ENCODE measurements at regions not wholly inside any gene's neighbourhood (a gene's known extent, or its start where the extent isn't known, plus 50 kb on each side); places are given as distances from the start of the nearest gene placed in this dataset.

DNA sequence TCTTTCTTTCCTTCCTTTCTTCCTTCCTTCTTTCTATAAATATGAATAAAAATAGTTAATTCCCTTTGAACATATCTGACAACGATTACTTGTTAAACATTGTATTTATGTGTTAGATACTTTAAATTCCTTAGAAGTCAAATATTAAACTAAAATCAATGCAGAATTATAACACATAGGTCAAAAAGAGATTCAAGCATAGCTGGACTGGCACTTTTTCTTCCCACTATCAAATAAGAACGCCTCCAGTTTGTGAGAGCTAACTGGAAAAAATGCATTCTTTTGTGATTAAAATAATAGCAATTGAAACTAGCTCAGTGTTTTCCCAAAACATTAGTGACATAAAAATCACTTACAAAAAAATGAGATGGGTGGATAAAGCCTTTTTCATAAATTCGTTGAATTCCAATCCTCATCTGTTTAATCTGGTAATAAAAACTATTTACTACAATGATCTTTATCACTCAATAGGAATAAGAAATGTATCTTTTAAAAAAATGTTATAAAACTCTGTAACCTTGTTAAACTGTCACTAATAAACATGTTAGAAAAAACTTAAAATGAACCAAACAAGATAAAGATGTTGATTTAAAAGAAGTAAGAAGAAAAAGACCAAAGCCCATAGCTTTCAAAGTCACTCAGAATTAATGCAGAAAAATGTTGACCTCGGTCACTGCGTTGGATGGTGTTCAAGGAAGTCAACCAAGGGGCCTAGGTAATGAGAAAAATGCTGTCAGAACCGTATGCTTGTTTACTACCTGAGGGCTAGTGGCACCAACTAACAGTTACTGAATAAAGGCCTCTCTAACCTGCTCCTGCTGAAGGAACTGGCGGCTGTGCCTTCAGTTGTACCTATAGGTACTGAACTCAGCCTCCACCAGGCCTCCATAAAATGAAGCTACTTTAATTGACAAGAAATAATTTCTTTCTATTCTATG is 1039.5 kb upstream of the SLC10A2 start:
- no peak for DNase-seq (ENCODE audit: low read depth in 2 of 2)

GRCh38 chr13:104099750-104100149 is 1033.5 kb upstream of the SLC10A2 start:
- DNase-seq (ENCODE audit: low read depth in 2 of 2): no peak

GRCh38 chr13:104098421-104098820 is 1032.2 kb upstream of the SLC10A2 start:
- no peak for DNase-seq (ENCODE audit: low read depth in 2 of 2)

GRCh38 chr13:104086759-104087158 is 1020.5 kb upstream of the SLC10A2 start:
- DNase-seq (ENCODE audit: low read depth in 2 of 2): no peak

- DNase-seq (ENCODE audit: low read depth in 2 of 2): no peak
These were observed 1020.0 kb upstream of the SLC10A2 start for GRCh38 chr13:104086210-104086609.

- DNase-seq (ENCODE audit: low read depth in 2 of 2): no peak
These were observed 1019.4 kb upstream of the SLC10A2 start for GRCh38 chr13:104085611-104086010.

DNA sequence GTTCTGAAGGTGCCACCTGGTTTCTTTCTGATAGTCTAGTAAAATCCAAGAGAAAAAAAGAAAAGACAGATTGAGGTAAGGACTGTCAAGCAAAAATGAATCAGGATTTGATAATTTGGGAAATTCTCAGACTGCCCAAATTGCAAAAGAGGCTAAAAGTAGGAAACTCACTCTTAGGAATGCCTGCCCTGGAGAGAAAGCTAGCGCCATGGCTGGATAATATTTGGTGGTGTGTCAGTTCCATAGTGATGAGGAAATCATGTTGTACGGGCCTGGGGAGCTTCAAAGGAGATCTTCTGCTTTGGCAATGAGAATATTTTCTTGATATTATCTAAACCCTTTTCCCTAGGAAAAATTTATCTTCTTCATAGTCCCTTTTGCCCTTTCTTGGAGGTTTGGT is 1008.1 kb upstream of the SLC10A2 start:
- DNase-seq (ENCODE audit: low read depth in 2 of 2): no peak

GRCh38 chr13:104071806-104072205 is 1005.6 kb upstream of the SLC10A2 start:
- no peak for DNase-seq (ENCODE audit: low read depth in 2 of 2)

- no peak for DNase-seq (ENCODE audit: low read depth in 2 of 2)
These were observed 999.1 kb upstream of the SLC10A2 start for GRCh38 chr13:104065328-104065727.

DNA sequence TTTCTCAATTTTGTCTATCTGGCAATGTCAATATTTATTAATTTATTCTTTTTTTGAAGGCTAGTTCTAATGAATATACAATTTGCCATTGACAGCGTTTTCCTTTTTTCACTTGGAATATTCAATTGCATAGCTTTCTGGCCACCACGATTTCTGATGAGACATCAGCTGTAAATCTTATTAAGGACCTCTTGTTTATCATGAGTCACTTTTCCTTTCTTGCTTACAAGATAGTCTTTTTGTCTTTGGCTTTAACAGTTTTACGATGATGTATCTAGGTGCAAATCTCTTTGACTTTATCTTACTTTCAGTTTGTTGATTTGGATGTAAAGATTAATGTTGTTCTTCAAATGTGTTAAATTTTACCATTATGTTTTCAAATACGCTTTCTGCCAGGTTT is 991.6 kb upstream of the SLC10A2 start:
- no peak for DNase-seq (ENCODE audit: low read depth in 2 of 2)

- DNase-seq (ENCODE audit: low read depth in 2 of 2): no peak
These were observed 979.7 kb upstream of the SLC10A2 start for GRCh38 chr13:104045907-104046306.

GRCh38 chr13:104043184-104043583 is 977.0 kb upstream of the SLC10A2 start:
- DNase-seq (ENCODE audit: low read depth in 2 of 2): no peak

GRCh38 chr13:104034891-104035290 is 968.7 kb upstream of the SLC10A2 start:
- DNase-seq (ENCODE audit: low read depth in 2 of 2): no peak

DNA sequence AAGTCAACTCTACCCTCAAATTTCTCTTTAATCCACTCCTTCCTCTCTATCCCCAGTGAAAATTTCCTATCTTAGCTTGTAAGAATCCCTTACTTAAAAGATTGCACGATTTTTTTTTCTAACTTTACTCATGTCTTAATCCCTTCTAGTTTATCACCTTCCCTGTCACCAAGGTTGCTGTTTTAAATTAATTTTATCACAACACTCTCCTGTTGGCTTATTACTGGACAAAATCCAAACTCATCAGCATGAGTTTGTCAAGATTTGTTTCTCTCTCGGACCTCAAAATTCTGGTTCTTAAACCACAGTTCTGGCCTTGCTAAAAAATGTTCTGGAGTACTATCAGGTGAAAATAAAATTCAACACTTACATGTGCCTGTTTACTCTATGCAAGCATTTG is 959.1 kb upstream of the SLC10A2 start:
- no peak for DNase-seq (ENCODE audit: low read depth in 2 of 2)

GRCh38 chr13:104024416-104025170 is 958.4 kb upstream of the SLC10A2 start:
- DNase-seq (ENCODE audit: low read depth in 2 of 2): no peak

DNA sequence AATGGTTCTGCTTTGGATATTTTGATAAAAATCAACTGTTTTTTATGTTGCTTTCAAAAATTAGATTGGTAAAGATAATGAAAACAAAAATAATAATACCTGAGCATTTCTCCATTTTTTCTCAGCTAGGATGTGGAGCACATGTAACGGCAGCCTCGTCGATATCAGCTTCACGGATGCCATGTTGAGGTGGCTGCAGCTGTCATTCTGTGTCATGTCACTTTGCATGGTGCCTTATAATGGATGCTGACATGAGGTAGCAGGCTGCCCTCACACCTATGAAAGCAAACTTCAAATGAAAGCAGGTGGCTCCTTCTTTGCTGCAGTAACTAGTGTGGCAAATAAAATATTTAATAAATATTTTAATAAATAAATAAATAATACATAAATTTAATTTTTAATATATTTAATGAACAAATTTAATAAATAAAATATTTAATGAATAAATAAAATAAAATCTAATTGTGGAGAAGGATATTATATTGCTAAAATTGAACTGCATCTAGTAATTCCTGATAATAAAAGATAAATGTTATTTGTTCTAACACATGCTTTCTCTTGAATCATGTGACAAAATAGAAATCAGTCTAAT is 955.7 kb upstream of the SLC10A2 start:
- DNase-seq (ENCODE audit: low read depth in 2 of 2): no peak

- no peak for DNase-seq (ENCODE audit: low read depth in 2 of 2)
These were observed 951.1 kb upstream of the SLC10A2 start for GRCh38 chr13:104017317-104017716.

- no peak for DNase-seq (ENCODE audit: low read depth in 2 of 2)
These were observed 949.6 kb upstream of the SLC10A2 start for GRCh38 chr13:104015646-104016396.

DNA sequence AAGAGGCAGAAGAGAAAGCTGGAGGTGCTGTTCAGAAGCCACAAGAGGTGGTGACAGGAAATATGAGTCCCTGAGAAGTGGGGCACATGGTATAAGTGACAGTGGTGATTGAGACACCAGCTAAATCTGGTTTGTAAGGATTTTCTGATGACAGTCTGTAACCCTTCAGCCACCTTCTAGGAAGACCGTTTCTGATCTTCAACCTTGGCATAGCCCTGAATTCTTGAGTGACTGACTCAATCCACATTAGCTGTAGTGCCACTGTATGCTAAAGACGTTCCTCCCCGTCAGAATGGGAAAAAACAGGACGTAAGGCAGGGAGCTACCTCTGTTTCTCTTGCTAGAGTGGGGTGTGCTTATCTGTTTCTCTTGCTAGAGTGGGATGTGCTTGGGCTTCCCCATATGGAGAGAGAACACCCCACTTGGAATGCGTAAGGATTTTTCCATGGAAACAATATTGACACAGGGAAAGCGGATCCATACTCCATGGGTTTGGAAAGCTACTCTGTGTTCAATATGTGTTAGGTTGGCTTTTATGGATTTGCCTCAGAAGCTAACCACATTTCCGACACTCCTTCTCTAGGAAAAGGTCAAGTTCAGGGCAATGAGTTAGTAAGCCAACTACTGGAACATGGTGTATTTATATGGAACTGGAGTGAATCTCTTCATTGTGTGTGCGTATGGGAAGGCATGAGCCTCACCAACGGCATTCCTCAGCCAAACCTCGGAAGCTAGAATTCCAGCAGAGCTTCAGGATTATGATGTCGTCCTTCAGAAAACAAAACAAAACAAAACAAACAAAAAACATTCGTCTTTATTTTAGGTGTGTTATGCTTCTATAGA is 948.8 kb upstream of the SLC10A2 start:
- DNase-seq (ENCODE audit: low read depth in 2 of 2): no peak

- DNase-seq (ENCODE audit: low read depth in 2 of 2): no peak
These were observed 945.5 kb upstream of the SLC10A2 start for GRCh38 chr13:104011505-104012241.
